Natural killer cell treated with Interleukin-12 subunit alpha and Interleukin-12 subunit beta and Interleukin-15 and Interleukin-18, amount 100 ng/mL, for 72 hours (primary cell): ENCODE measurements at regions not wholly inside any gene's neighbourhood (a gene's known extent, or its start where the extent isn't known, plus 50 kb on each side); places are given as distances from the start of the nearest gene placed in this dataset.
"Not testable (repeated sequence)": the region's sequence is repeated elsewhere in the genome, so short reads cannot be mapped to it uniquely, and the experiment has no call there.

ENCODE experiments used
- ATAC-seq, 2 donors: fragments of 150-1000 bp; cut with Tn5 transposase in 1 of 2; sonication (Bioruptor Pico), chemical (Tn5 transposase) in 1 of 2; 2 replicates each; pipeline ENCODE4 v1.10.0; 2021
- DNase-seq: peaks from one replicate; pipeline ENCODE4 v3.0.0; 2022; ENCODE audit warnings: low spot score
- H3K27ac Mint-ChIP-seq, 2 donors: 1 replicate in 1 of 2; 2 replicates in 1 of 2; pipeline ENCODE4 v1.8.0; 2022; ENCODE audit warnings: mixed read lengths in 2 of 2, mild to moderate bottlenecking in 1 of 2, moderate library complexity in 1 of 2
- H3K27me3 Mint-ChIP-seq, 2 donors: 1 replicate in 1 of 2; 2 replicates in 1 of 2; pipeline ENCODE4 v1.8.0; 2022; ENCODE audit warnings: mixed read lengths in 2 of 2
- H3K36me3 Mint-ChIP-seq: one replicate; pipeline ENCODE4 v1.8.0; 2022; ENCODE audit warnings: mixed read lengths
- H3K4me1 Mint-ChIP-seq, 2 donors: 1 replicate in 1 of 2; 2 replicates in 1 of 2; pipeline ENCODE4 v1.8.0; 2022; ENCODE audit warnings: low read depth in 2 of 2, mixed read lengths in 2 of 2, mild to moderate bottlenecking in 1 of 2
- H3K4me3 Mint-ChIP-seq: one replicate; pipeline ENCODE4 v1.8.0; 2022; ENCODE audit warnings: mixed read lengths
- H3K9me3 Mint-ChIP-seq: 2 replicates; pipeline ENCODE4 v1.8.0; 2022; ENCODE audit warnings: mixed read lengths

GRCh38 chr1:58950897-58951296 lies 167.1 kb upstream of the JUN start:
- no peak for ATAC-seq
- Mint-ChIP-seq H3K36me3 (no peaks in the 10 kb centered on the region), H3K27me3 (peaks cover 0 to 6% of the 10 kb centered on the region in 2 donors), H3K4me3 (no peak overlapping the region), H3K9me3 (peaks cover 3% of the 10 kb centered on the region), H3K27ac (no peak overlapping the region), H3K4me1 (peaks cover 22 to 29% of the 10 kb centered on the region in 2 donors)
- no peak for DNase-seq

- DNase-seq, H3K27me3 Mint-ChIP-seq, H3K36me3 Mint-ChIP-seq, H3K4me3 Mint-ChIP-seq, ATAC-seq, H3K9me3 Mint-ChIP-seq: not testable (repeated sequence)
- peak overlapping the region in 1 of 2 donors; percentile 1 for H3K27ac Mint-ChIP-seq
- H3K4me1 Mint-ChIP-seq, result peaks cover 16 to 21% of the 10 kb centered on the region in 2 donors
Measured at GRCh38 chr1:58953951-58954350, 170.1 kb upstream of the JUN start.

- not testable (repeated sequence) for H3K27ac Mint-ChIP-seq, ATAC-seq, H3K27me3 Mint-ChIP-seq, H3K4me3 Mint-ChIP-seq, H3K9me3 Mint-ChIP-seq, DNase-seq, H3K36me3 Mint-ChIP-seq
- H3K4me1 Mint-ChIP-seq, result peaks cover 9 to 12% of the 10 kb centered on the region in 2 donors
Measured at GRCh38 chr1:58963287-58963686, 179.4 kb upstream of the JUN start.

GRCh38 chr1:58964428-58964827 lies 180.6 kb upstream of the JUN start:
- Mint-ChIP-seq H3K4me3 (no peak overlapping the region), H3K27ac (no peak overlapping the region), H3K9me3 (no peaks in the 10 kb centered on the region), H3K36me3 (no peaks in the 10 kb centered on the region), H3K4me1 (peaks cover 18 to 22% of the 10 kb centered on the region in 2 donors), H3K27me3 (no peaks in the 10 kb centered on the region)
- no peak for DNase-seq
- ATAC-seq, result no peak

GRCh38 chr1:58964880-58965279 lies 181.0 kb upstream of the JUN start:
- no peak overlapping the region for H3K4me3 Mint-ChIP-seq
- no peak overlapping the region for H3K27ac Mint-ChIP-seq
- H3K27me3 Mint-ChIP-seq, result no peaks in the 10 kb centered on the region
- peaks cover 19 to 22% of the 10 kb centered on the region in 2 donors for H3K4me1 Mint-ChIP-seq
- DNase-seq (no peak), ATAC-seq (peak in 1 of 2 donors; percentile 53)
- H3K36me3 Mint-ChIP-seq, result no peaks in the 10 kb centered on the region
- no peaks in the 10 kb centered on the region for H3K9me3 Mint-ChIP-seq

GRCh38 chr1:58966103-58966916 lies 182.5 kb upstream of the JUN start:
- Mint-ChIP-seq H3K27ac (peak overlapping the region; percentile 2 to 26), H3K36me3 (no peaks in the 10 kb centered on the region), H3K4me3 (no peak overlapping the region), H3K4me1 (peaks cover 19 to 22% of the 10 kb centered on the region in 2 donors), H3K27me3 (no peaks in the 10 kb centered on the region), H3K9me3 (no peaks in the 10 kb centered on the region)
- no peak for DNase-seq
- ATAC-seq, result no peak

- no peaks in the 10 kb centered on the region for H3K9me3 Mint-ChIP-seq
- H3K27ac Mint-ChIP-seq, result peak overlapping the region in 1 of 2 donors; percentile 84
- no peaks in the 10 kb centered on the region for H3K36me3 Mint-ChIP-seq
- no peaks in the 10 kb centered on the region for H3K27me3 Mint-ChIP-seq
- H3K4me1 Mint-ChIP-seq, result peaks cover 19 to 22% of the 10 kb centered on the region in 2 donors
- DNase-seq (no peak), ATAC-seq (no peak)
- H3K4me3 Mint-ChIP-seq, result no peak overlapping the region
Measured at GRCh38 chr1:58966917-58967740, 183.3 kb upstream of the JUN start.

- Mint-ChIP-seq H3K4me1 (peaks cover 19 to 22% of the 10 kb centered on the region in 2 donors), H3K27me3 (no peaks in the 10 kb centered on the region), H3K9me3 (no peaks in the 10 kb centered on the region), H3K27ac (peak overlapping the region; percentile 80 to 84), H3K4me3 (peak overlapping the region; percentile 21), H3K36me3 (no peaks in the 10 kb centered on the region)
- DNase-seq, result no peak
- ATAC-seq, result peak in 1 of 2 donors; percentile 43
Measured at GRCh38 chr1:58968360-58968952, 184.6 kb upstream of the JUN start.

GRCh38 chr1:58969176-58969575 lies 185.3 kb upstream of the JUN start:
- Mint-ChIP-seq H3K27ac (peak overlapping the region in 1 of 2 donors; percentile 80), H3K4me1 (peaks cover 19 to 22% of the 10 kb centered on the region in 2 donors)
- not testable (repeated sequence) for H3K36me3 Mint-ChIP-seq, DNase-seq, H3K9me3 Mint-ChIP-seq, ATAC-seq, H3K4me3 Mint-ChIP-seq, H3K27me3 Mint-ChIP-seq

- DNase-seq, result no peak
- H3K36me3 Mint-ChIP-seq, result no peaks in the 10 kb centered on the region
- peaks cover 15 to 17% of the 10 kb centered on the region in 2 donors for H3K4me1 Mint-ChIP-seq
- H3K4me3 Mint-ChIP-seq, result no peak overlapping the region
- H3K27ac Mint-ChIP-seq, result no peak overlapping the region
- H3K27me3 Mint-ChIP-seq, result no peaks in the 10 kb centered on the region
- no peaks in the 10 kb centered on the region for H3K9me3 Mint-ChIP-seq
- no peak for ATAC-seq
Measured at GRCh38 chr1:58971629-58972140, 187.8 kb upstream of the JUN start.

GRCh38 chr1:58975888-58976287 lies 192.0 kb upstream of the JUN start:
- DNase-seq, result no peak
- Mint-ChIP-seq H3K36me3 (no peaks in the 10 kb centered on the region), H3K9me3 (no peaks in the 10 kb centered on the region), H3K4me1 (peaks cover 11 to 14% of the 10 kb centered on the region in 2 donors), H3K27ac (no peak overlapping the region), H3K27me3 (peaks cover 0 to 5% of the 10 kb centered on the region in 2 donors), H3K4me3 (no peak overlapping the region)
- ATAC-seq, result no peak

- ATAC-seq (no peak), DNase-seq (no peak)
- Mint-ChIP-seq H3K27ac (no peak overlapping the region), H3K9me3 (no peaks in the 10 kb centered on the region), H3K4me1 (peaks cover 11 to 14% of the 10 kb centered on the region in 2 donors), H3K36me3 (no peaks in the 10 kb centered on the region), H3K4me3 (no peak overlapping the region), H3K27me3 (peaks cover 0 to 5% of the 10 kb centered on the region in 2 donors)
Measured at GRCh38 chr1:58976294-58976693, 192.4 kb upstream of the JUN start.

GRCh38 chr1:58977598-58977997 lies 193.8 kb upstream of the JUN start:
- H3K27me3 Mint-ChIP-seq, result peaks cover 0 to 5% of the 10 kb centered on the region in 2 donors
- no peaks in the 10 kb centered on the region for H3K9me3 Mint-ChIP-seq
- no peak overlapping the region for H3K4me3 Mint-ChIP-seq
- H3K27ac Mint-ChIP-seq, result peak overlapping the region in 1 of 2 donors; percentile 7
- ATAC-seq, result no peak
- H3K36me3 Mint-ChIP-seq, result no peaks in the 10 kb centered on the region
- H3K4me1 Mint-ChIP-seq, result peaks cover 11 to 14% of the 10 kb centered on the region in 2 donors
- no peak for DNase-seq
